Spleen (tissue), 11 donors: ENCODE measurements at regions not wholly inside any gene's neighbourhood (a gene's known extent, or its start where the extent isn't known, plus 50 kb on each side); places are given as distances from the start of the nearest gene placed in this dataset.

Experiments used
- DNase-seq: peaks from one replicate; pipeline ENCODE4 v3.0.0-alpha.2; 2020
- H3K27ac ChIP-seq, 8 donors: fragments of 200-600 bp; sonication (generic) in 7 of 8; 1 replicate in 4 of 8; 2 replicates in 4 of 8; pipeline versions ENCODE4 v1.5.0 to v1.8.0; 2016 to 2021; ENCODE audit warnings: inconsistent platforms in 4 of 8, mild to moderate bottlenecking in 4 of 8, moderate library complexity in 1 of 8
- H3K27me3 ChIP-seq, 7 donors: fragments of 200-600 bp; sonication (generic) in 6 of 7; replicated peaks in 1 of 7; 1 replicate in 4 of 7; 2 replicates in 3 of 7; pipeline versions ENCODE4 v1.5.0 to v1.8.0; 2016 to 2021; ENCODE audit warnings: inconsistent platforms in 3 of 7, mild to moderate bottlenecking in 1 of 7
- H3K36me3 ChIP-seq, 6 donors: fragments of 200-600 bp; sonication (generic) in 5 of 6; 1 replicate in 4 of 6; 2 replicates in 2 of 6; pipeline versions ENCODE4 v1.5.0 to v1.8.0; 2016 to 2021; ENCODE audit warnings: inconsistent platforms in 2 of 6
- H3K4me1 ChIP-seq, 6 donors: fragments of 200-600 bp; sonication (generic) in 5 of 6; 1 replicate in 3 of 6; 2 replicates in 3 of 6; pipeline versions ENCODE4 v1.5.0 to v1.8.0; 2016 to 2021; ENCODE audit warnings: inconsistent platforms in 3 of 6
- H3K4me3 ChIP-seq, 8 donors: fragments of 200-600 bp; sonication (generic) in 7 of 8; 1 replicate in 4 of 8; 2 replicates in 4 of 8; pipeline versions ENCODE4 v1.5.0 to v1.8.0; 2016 to 2021; ENCODE audit warnings: inconsistent platforms in 4 of 8, mild to moderate bottlenecking in 4 of 8, moderate library complexity in 2 of 8
- H3K9me3 ChIP-seq, 8 donors: fragments of 200-600 bp; sonication (generic) in 7 of 8; 1 replicate in 4 of 8; 2 replicates in 4 of 8; pipeline versions ENCODE4 v1.5.0 to v1.8.0; 2016 to 2021; ENCODE audit warnings: inconsistent platforms in 4 of 8
- CTCF ChIP-seq, 11 experiments: fragments of 200-600 bp in 7 of 11; fragments of 450-650 bp in 4 of 11; sonication (generic) in 4 of 11; IDR thresholded peaks in 8 of 11; conservative IDR thresholded peaks in 3 of 11; 1 replicate in 7 of 11; 2 replicates in 4 of 11; pipeline versions ENCODE4 v1.4.0 to v1.8.0; 2016 to 2021; ENCODE audit warnings: antibody characterized with exemption in 11 of 11, inconsistent platforms in 4 of 11, mild to moderate bottlenecking in 1 of 11
- POLR2A ChIP-seq, 3 donors: fragments of 450-650 bp; IDR thresholded peaks; one replicate each; pipeline ENCODE4 v1.5.1; 2017; ENCODE audit warnings: antibody characterized with exemption in 3 of 3, mild to moderate bottlenecking in 1 of 3
- POLR2AphosphoS5 ChIP-seq, 3 donors: sonication (generic); formaldehyde crosslinking; IDR thresholded peaks; one replicate each; pipeline ENCODE4 v1.5.1; 2017; ENCODE audit warnings: antibody characterized with exemption in 3 of 3
- WGBS, 5 donors: extraction: QIAGEN DNeasy Blood & Tissue Kit in 3 of 5; methylation state at CpG; one replicate each; pipeline versions ENCODE4 v1.1.5 to v1.1.7; 2013 to 2018; 5-methylcytosine and 5-hydroxymethylcytosine counted together
- intact Hi-C: fragments of 100-400 bp; cut with DNase I; formaldehyde crosslinking; loops from one replicate; pipeline ENCODE4 v1.15.0; 2023; ENCODE audit warnings: low total_unique reads
- donor health status: healthy with polysubstance abuse.
- donor health status: DM: no; HTN: no; CAD: no; lungs with moderate emphysema.
- donor health status: DM: no; HTN: no; CAD: no.
- donor health status: Bipolar disorder and iron deficiency.
- donor health status: healthy.
- donor health status: DM: no; HTN: no; CAD: no.
- donor health status: DM: yes; HTN: yes; CAD: no.

GRCh38 chr17:31595076-31595475, 203.6 kb downstream of the RAB11FIP4 start:
- peak; percentile 1 for DNase-seq
- Histone ChIP-seq H3K27me3 (no peaks in the 10 kb centered on the region), H3K36me3 (no peaks in the 10 kb centered on the region), H3K9me3 (no peaks in the 10 kb centered on the region), H3K27ac (no peak overlapping the region), H3K4me3 (no peak overlapping the region), H3K4me1 (peaks cover 8 to 25% (median 17%) of the 10 kb centered on the region in 6 donors)
- intact Hi-C loops = no loop called here
- 92 to 100% (median 95%) methylated on average over 2 of the region's 2 CpGs for WGBS, 5 donors
- no peak for TF ChIP-seq CTCF (IDR thresholded peaks at IDR 0.05 in 8 of 11, conservative IDR thresholded peaks at IDR 0.05 in 3 of 11)
- TF ChIP-seq POLR2AphosphoS5 (IDR thresholded peaks at IDR 0.05) = no peak
- no peak for TF ChIP-seq POLR2A (IDR thresholded peaks at IDR 0.05)

GRCh38 chr17:31594416-31594815, 202.9 kb downstream of the RAB11FIP4 start:
- no peaks in the 10 kb centered on the region for H3K27me3 ChIP-seq
- WGBS, 5 donors = 95 to 99% (median 98%) methylated on average over 3 of the region's 3 CpGs
- H3K4me1 ChIP-seq = peaks cover 8 to 25% (median 17%) of the 10 kb centered on the region in 6 donors
- DNase-seq = peak; percentile 4
- H3K36me3 ChIP-seq = no peaks in the 10 kb centered on the region
- H3K4me3 ChIP-seq = no peak overlapping the region
- intact Hi-C loops = no loop called here
- no peak overlapping the region for H3K27ac ChIP-seq
- TF ChIP-seq CTCF (IDR thresholded peaks at IDR 0.05 in 8 of 11, conservative IDR thresholded peaks at IDR 0.05 in 3 of 11) (no peak), POLR2A (IDR thresholded peaks at IDR 0.05) (no peak)
- no peaks in the 10 kb centered on the region for H3K9me3 ChIP-seq

- DNase-seq = peak; percentile 48
- Histone ChIP-seq H3K9me3 (no peaks in the 10 kb centered on the region), H3K36me3 (no peaks in the 10 kb centered on the region), H3K27me3 (no peaks in the 10 kb centered on the region), H3K27ac (no peak overlapping the region), H3K4me3 (no peak overlapping the region), H3K4me1 (peaks cover 8 to 25% (median 17%) of the 10 kb centered on the region in 6 donors)
- intact Hi-C loops = no loop called here
- TF ChIP-seq POLR2AphosphoS5 (IDR thresholded peaks at IDR 0.05) = no peak
- no peak for TF ChIP-seq CTCF (IDR thresholded peaks at IDR 0.05 in 8 of 11, conservative IDR thresholded peaks at IDR 0.05 in 3 of 11)
- TF ChIP-seq POLR2A (IDR thresholded peaks at IDR 0.05) = no peak
- 88 to 100% (median 93%) methylated on average over 2 to 7 of the region's 7 CpGs for WGBS, 5 donors
These were observed 202.3 kb downstream of the RAB11FIP4 start for GRCh38 chr17:31593806-31594205.

GRCh38 chr17:31591924-31592323, 200.4 kb downstream of the RAB11FIP4 start:
- WGBS, 5 donors = 94 to 100% (median 98%) methylated on average over 2 of the region's 2 CpGs
- no peaks in the 10 kb centered on the region for H3K36me3 ChIP-seq
- intact Hi-C loops = no loop called here
- no peak overlapping the region for H3K4me3 ChIP-seq
- DNase-seq = peak; percentile 18
- TF ChIP-seq POLR2A (IDR thresholded peaks at IDR 0.05) (no peak), CTCF (IDR thresholded peaks at IDR 0.05 in 8 of 11, conservative IDR thresholded peaks at IDR 0.05 in 3 of 11) (no peak), POLR2AphosphoS5 (IDR thresholded peaks at IDR 0.05) (no peak)
- H3K4me1 ChIP-seq = peaks cover 6 to 21% (median 13%) of the 10 kb centered on the region in 6 donors
- no peak overlapping the region for H3K27ac ChIP-seq
- H3K27me3 ChIP-seq = no peaks in the 10 kb centered on the region
- no peaks in the 10 kb centered on the region for H3K9me3 ChIP-seq
